ENCODE measurements at regions not wholly inside any gene's neighbourhood (a gene's known extent, or its start where the extent isn't known, plus 50 kb on each side); places are given as distances from the start of the nearest gene placed in this dataset.

DNA sequence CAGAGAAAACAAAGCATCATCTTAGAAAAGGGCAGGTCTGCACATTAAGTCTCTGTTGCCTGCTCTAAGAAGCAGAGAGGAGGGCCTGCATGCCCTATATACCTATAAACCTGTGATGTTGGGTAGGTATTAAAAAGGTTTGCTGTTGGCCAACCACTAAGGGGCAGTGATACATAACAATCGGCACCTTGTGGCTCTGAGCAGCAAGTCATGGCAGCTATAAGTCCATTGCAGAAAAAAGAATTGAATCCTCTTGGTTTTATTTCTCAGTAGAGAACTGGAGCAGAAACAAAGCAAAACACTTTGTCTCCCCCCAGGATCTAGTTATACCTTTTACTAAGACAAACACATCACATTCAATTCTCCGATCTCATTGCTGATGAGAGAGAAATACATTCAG is 1364.4 kb downstream of the STIM2 start:
- H3K9me3 ChIP-seq (ENCODE audit: insufficient read depth, low read depth, low read length) = no peaks in the 10 kb centered on the region
- TF ChIP-seq CTCF (IDR thresholded peaks at IDR 0.05; ENCODE audit: insufficient read depth, low read depth, low read length) (peak; percentile 47), EZH2 (IDR thresholded peaks at IDR 0.05; ENCODE audit: insufficient read depth, low read length) (no peak)
- H3K9ac ChIP-seq (ENCODE audit: low read length) = no peak overlapping the region
- peaks cover 37% of the 10 kb centered on the region for H3K4me1 Mint-ChIP-seq (ENCODE audit: low read depth, unreplicated experiment)
- H3K4me3 ChIP-seq (ENCODE audit: insufficient read depth, low read depth, low read length) = no peak overlapping the region
- no peak overlapping the region for H2AFZ ChIP-seq (ENCODE audit: low read depth, low read length)
- FAIRE-seq (no peak), DNase-seq (ENCODE audit: low read depth) (peak; percentile 9)
- no peaks in the 10 kb centered on the region for H3K27me3 Mint-ChIP-seq (ENCODE audit: low read depth, unreplicated experiment)
- H3K4me3 Mint-ChIP-seq (ENCODE audit: unreplicated experiment) = no peak overlapping the region
- H3K79me2 ChIP-seq (ENCODE audit: insufficient read depth, low read length) = no peaks in the 10 kb centered on the region
- no peaks in the 10 kb centered on the region for H3K36me3 Mint-ChIP-seq (ENCODE audit: low read depth, unreplicated experiment)
- H3K4me2 ChIP-seq (ENCODE audit: low read length) = no peak overlapping the region
- H4K20me1 ChIP-seq (ENCODE audit: insufficient read depth, low read length) = no peaks in the 10 kb centered on the region
- H3K36me3 ChIP-seq (ENCODE audit: insufficient read depth, low read length) = no peaks in the 10 kb centered on the region
- H3K27ac Mint-ChIP-seq (ENCODE audit: unreplicated experiment) = peak overlapping the region; percentile 56
- no peaks in the 10 kb centered on the region for H3K9me3 Mint-ChIP-seq (ENCODE audit: unreplicated experiment)
- no peaks in the 10 kb centered on the region for H3K4me1 ChIP-seq (ENCODE audit: insufficient read depth, low read length)
- H3K27me3 ChIP-seq (ENCODE audit: insufficient read depth, low read length) = no peaks in the 10 kb centered on the region
- H3K27ac ChIP-seq (ENCODE audit: low read depth, low read length) = no peak overlapping the region

DNA sequence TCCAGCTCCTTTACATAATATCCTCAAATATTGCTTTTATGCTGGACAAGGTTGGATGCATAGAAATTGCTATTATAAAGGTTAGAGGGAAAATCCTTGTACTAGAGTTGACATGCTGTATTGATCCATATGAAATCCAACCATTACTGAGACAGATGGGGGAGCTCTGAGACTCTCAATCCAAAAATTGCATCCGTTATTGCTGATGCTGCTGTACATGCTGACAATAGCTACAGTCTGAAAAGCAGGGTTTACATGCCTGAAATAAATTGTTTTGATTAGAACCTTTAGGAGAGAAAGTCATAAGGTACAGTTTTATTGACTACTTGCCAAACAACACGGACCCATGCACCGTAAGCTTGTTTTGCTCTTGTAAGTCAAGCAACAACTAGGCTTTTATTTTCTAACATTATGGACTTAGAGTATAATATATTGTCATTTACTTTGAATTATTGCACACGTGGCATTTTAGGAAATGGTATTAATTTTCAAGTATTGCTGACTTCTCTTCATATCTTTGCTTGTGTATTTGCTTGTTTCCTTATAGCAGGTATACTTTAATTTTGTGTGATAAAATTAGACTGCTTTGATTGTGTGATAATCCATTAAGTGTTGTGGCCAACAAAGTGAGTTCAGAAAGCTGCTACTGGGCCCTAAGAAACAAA is 1365.2 kb downstream of the STIM2 start:
- no peak overlapping the region for H2AFZ ChIP-seq (ENCODE audit: low read depth, low read length)
- Mint-ChIP-seq H3K9me3 (ENCODE audit: unreplicated experiment) (no peaks in the 10 kb centered on the region), H3K27me3 (ENCODE audit: low read depth, unreplicated experiment) (no peaks in the 10 kb centered on the region), H3K4me1 (ENCODE audit: low read depth, unreplicated experiment) (peaks cover 37% of the 10 kb centered on the region), H3K36me3 (ENCODE audit: low read depth, unreplicated experiment) (no peaks in the 10 kb centered on the region), H3K4me3 (ENCODE audit: unreplicated experiment) (no peak overlapping the region), H3K27ac (ENCODE audit: unreplicated experiment) (no peak overlapping the region)
- no peak for FAIRE-seq
- no peak overlapping the region for H3K27ac ChIP-seq (ENCODE audit: low read depth, low read length)
- DNase-seq (ENCODE audit: low read depth) = no peak
- H3K4me1 ChIP-seq (ENCODE audit: insufficient read depth, low read length) = no peaks in the 10 kb centered on the region
- no peaks in the 10 kb centered on the region for H4K20me1 ChIP-seq (ENCODE audit: insufficient read depth, low read length)
- no peak for TF ChIP-seq EZH2 (IDR thresholded peaks at IDR 0.05; ENCODE audit: insufficient read depth, low read length)
- no peak for TF ChIP-seq CTCF (IDR thresholded peaks at IDR 0.05; ENCODE audit: insufficient read depth, low read depth, low read length)
- H3K4me2 ChIP-seq (ENCODE audit: low read length) = no peak overlapping the region
- no peaks in the 10 kb centered on the region for H3K36me3 ChIP-seq (ENCODE audit: insufficient read depth, low read length)
- H3K9ac ChIP-seq (ENCODE audit: low read length) = no peak overlapping the region
- no peaks in the 10 kb centered on the region for H3K9me3 ChIP-seq (ENCODE audit: insufficient read depth, low read depth, low read length)
- H3K27me3 ChIP-seq (ENCODE audit: insufficient read depth, low read length) = no peaks in the 10 kb centered on the region
- H3K79me2 ChIP-seq (ENCODE audit: insufficient read depth, low read length) = no peaks in the 10 kb centered on the region
- no peak overlapping the region for H3K4me3 ChIP-seq (ENCODE audit: insufficient read depth, low read depth, low read length)

DNA sequence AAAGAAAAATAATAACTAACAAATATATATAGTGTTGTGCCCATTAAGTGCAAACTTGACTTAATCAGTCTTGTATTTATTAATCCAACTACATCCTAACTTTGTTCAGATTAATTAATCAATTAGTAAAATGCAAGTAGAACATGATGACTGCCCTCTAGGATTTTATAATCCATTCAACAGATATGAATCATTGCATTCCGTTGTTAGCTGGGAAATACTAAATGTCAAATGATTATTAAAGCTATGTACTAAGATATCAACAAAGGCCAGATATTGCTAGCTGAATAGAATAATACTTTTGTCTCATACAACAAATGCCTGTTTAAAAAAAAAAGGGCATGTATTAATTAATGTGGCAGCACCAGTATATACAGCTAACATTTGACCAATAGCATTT is 1366.3 kb downstream of the STIM2 start:
- Mint-ChIP-seq H3K4me3 (ENCODE audit: unreplicated experiment) (no peak overlapping the region), H3K4me1 (ENCODE audit: low read depth, unreplicated experiment) (peaks cover 35% of the 10 kb centered on the region), H3K27ac (ENCODE audit: unreplicated experiment) (no peak overlapping the region), H3K27me3 (ENCODE audit: low read depth, unreplicated experiment) (no peaks in the 10 kb centered on the region), H3K9me3 (ENCODE audit: unreplicated experiment) (no peaks in the 10 kb centered on the region), H3K36me3 (ENCODE audit: low read depth, unreplicated experiment) (no peaks in the 10 kb centered on the region)
- H3K4me3 ChIP-seq (ENCODE audit: insufficient read depth, low read depth, low read length) = no peak overlapping the region
- no peaks in the 10 kb centered on the region for H4K20me1 ChIP-seq (ENCODE audit: insufficient read depth, low read length)
- no peaks in the 10 kb centered on the region for H3K9me3 ChIP-seq (ENCODE audit: insufficient read depth, low read depth, low read length)
- no peaks in the 10 kb centered on the region for H3K27me3 ChIP-seq (ENCODE audit: insufficient read depth, low read length)
- no peak overlapping the region for H2AFZ ChIP-seq (ENCODE audit: low read depth, low read length)
- H3K36me3 ChIP-seq (ENCODE audit: insufficient read depth, low read length) = no peaks in the 10 kb centered on the region
- DNase-seq (ENCODE audit: low read depth) = no peak
- no peak overlapping the region for H3K4me2 ChIP-seq (ENCODE audit: low read length)
- H3K4me1 ChIP-seq (ENCODE audit: insufficient read depth, low read length) = no peaks in the 10 kb centered on the region
- no peak for TF ChIP-seq CTCF (IDR thresholded peaks at IDR 0.05; ENCODE audit: insufficient read depth, low read depth, low read length)
- no peak for TF ChIP-seq EZH2 (IDR thresholded peaks at IDR 0.05; ENCODE audit: insufficient read depth, low read length)
- no peak for FAIRE-seq
- H3K9ac ChIP-seq (ENCODE audit: low read length) = no peak overlapping the region
- no peaks in the 10 kb centered on the region for H3K79me2 ChIP-seq (ENCODE audit: insufficient read depth, low read length)
- H3K27ac ChIP-seq (ENCODE audit: low read depth, low read length) = no peak overlapping the region

Measured in astrocyte (in vitro differentiated cells and primary cell).